SH-SY5Y (cell line): ENCODE measurements at regions not wholly inside any gene's neighbourhood (a gene's known extent, or its start where the extent isn't known, plus 50 kb on each side); places are given as distances from the start of the nearest gene placed in this dataset.

Experiments used
- GATA2 ChIP-seq: IDR thresholded peaks from 2 replicates; pipeline ENCODE4 v1.6.1; 2011; ENCODE audit warnings: mild to moderate bottlenecking, low read depth, low read length
- GATA3 ChIP-seq: IDR thresholded peaks from 2 replicates; pipeline ENCODE4 v1.6.1; 2011; ENCODE audit warnings: low read depth, mild to moderate bottlenecking, low read length, moderate library complexity

DNA sequence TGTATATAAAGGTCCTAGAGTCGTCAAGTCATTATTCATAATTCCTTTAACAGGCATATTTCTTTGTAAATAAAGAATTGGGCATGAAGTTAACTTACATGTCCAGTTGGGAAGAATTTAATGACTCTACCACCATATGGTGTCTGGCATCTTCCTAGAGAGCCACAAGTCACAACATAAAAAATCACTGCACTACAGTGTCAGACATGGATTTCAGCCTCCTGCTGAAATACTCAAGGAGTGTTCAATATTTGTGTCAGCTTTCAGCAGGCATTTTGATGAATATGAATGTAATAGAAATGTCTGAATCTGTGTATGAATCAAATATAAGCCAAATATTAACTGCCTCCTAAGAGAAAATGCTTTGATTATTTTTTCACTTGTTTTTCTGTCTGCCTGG, 91.9 kb upstream of the TMPRSS15 start:
- TF ChIP-seq GATA2 (no peak), GATA3 (no peak)
